HCT116 (cell line): ENCODE measurements at regions not wholly inside any gene's neighbourhood (a gene's known extent, or its start where the extent isn't known, plus 50 kb on each side); places are given as distances from the start of the nearest gene placed in this dataset.
A peak's percentile ranks its signal among the peaks of the same experiment; 100 is the strongest.

Experiments used
- ATAC-seq: fragments of 200-7000 bp; cut with Tn5 transposase; 2 replicates; pipeline ENCODE4 v1.9.1; 2020; ENCODE audit warnings: mild to moderate bottlenecking, moderate library complexity
- BruUV-seq: library from RNA; stranded (reverse); fragments of 400-500 nt; replicated peaks from 2 replicates; lab custom pipeline; 2021; lab: Mats Ljungman, UMichigan
- CTCF ChIA-PET: fragments of 300-600 bp; sonication (Branson Sonifier 250); formaldehyde crosslinking; loops from one replicate; lab custom pipeline; 2021; ENCODE audit warnings: antibody characterized with exemption; lab: Charles Lee
- POLR2A ChIA-PET: fragments of 300-600, 350-600 bp; sonication (Branson Sonifier 250); formaldehyde crosslinking; loops from one replicate; lab custom pipeline; 2021; ENCODE audit warnings: antibody characterized with exemption; lab: Charles Lee
- RAD21 ChIA-PET, 2 experiments: fragments of 300-600 bp; sonication (Branson Sonifier 250); formaldehyde crosslinking; loops; one replicate each; lab custom pipeline; 2023; ENCODE audit warnings: low total read pairs in 2 of 2; ENCODE audit not compliant: uncharacterized antibody in 2 of 2, unreplicated experiment in 2 of 2, low non-redundant PET in 1 of 2; lab: Charles Lee
- DNase-seq: peaks from one replicate; pipeline ENCODE4 v3.0.0-alpha.2; 2010; ENCODE audit warnings: low read depth, low spot score
- H2AFZ ChIP-seq: fragments of 200-600 bp; shearing (Covaris generic), sonication (generic); 2 replicates; pipeline ENCODE4 v1.6.1; 2017; ENCODE audit warnings: low read depth, mixed run types, mixed read lengths, antibody characterized with exemption, low read length; ENCODE audit not compliant: poor library complexity, severe bottlenecking
- H3K27ac ChIP-seq: 2 replicates; pipeline ENCODE4 v1.5.1; 2012; ENCODE audit warnings: low read depth, low read length
- H3K27me3 ChIP-seq: fragments of 200-600 bp; sonication (generic); 2 replicates; pipeline ENCODE4 v1.6.1; 2016; ENCODE audit warnings: mixed run types, low read length, mixed read lengths; ENCODE audit not compliant: insufficient read depth
- H3K36me3 ChIP-seq, 2 experiments: fragments of 200-500 bp in 1 of 2; fragments of 200-600 bp in 1 of 2; sonication (Bioruptor generic) in 1 of 2; sonication (generic) in 1 of 2; 2 replicates each; pipeline versions ENCODE4 v1.5.1 to v1.6.1; 2014 to 2016; ENCODE audit warnings: low read length in 2 of 2, inconsistent platforms in 1 of 2, mixed read lengths in 1 of 2, mixed run types in 1 of 2; ENCODE audit not compliant: insufficient read depth in 2 of 2, control insufficient read depth in 1 of 2
- H3K4me1 ChIP-seq, 2 experiments: fragments of 200-600 bp in 1 of 2; sonication (generic) in 1 of 2; 2 replicates each; pipeline versions ENCODE4 v1.5.1 to v1.6.1; 2012 to 2017; ENCODE audit warnings: low read length in 2 of 2, inconsistent platforms in 1 of 2, mild to moderate bottlenecking in 1 of 2, mixed read lengths in 1 of 2, mixed run types in 1 of 2, moderate library complexity in 1 of 2; ENCODE audit not compliant: insufficient read depth in 2 of 2, control insufficient read depth in 1 of 2
- H3K4me2 ChIP-seq: fragments of 200-600 bp; sonication (generic); 2 replicates; pipeline ENCODE4 v1.6.1; 2017; ENCODE audit warnings: mixed run types, low read length, mixed read lengths
- H3K4me3 ChIP-seq, 2 experiments: fragments of 200-600 bp in 1 of 2; sonication (generic) in 1 of 2; replicated peaks in 1 of 2; 2 replicates each; pipeline ENCODE4 v1.5.1; 2011 to 2016; ENCODE audit warnings: low read length in 2 of 2, control low read depth in 1 of 2, low read depth in 1 of 2, mild to moderate bottlenecking in 1 of 2, mixed read lengths in 1 of 2, mixed run types in 1 of 2
- H3K79me2 ChIP-seq: fragments of 200-600 bp; sonication (generic); 2 replicates; pipeline ENCODE4 v1.6.1; 2017; ENCODE audit warnings: mild to moderate bottlenecking, mixed run types, low read length, moderate library complexity, mixed read lengths; ENCODE audit not compliant: insufficient read depth
- H3K9ac ChIP-seq: fragments of 200-600 bp; sonication (generic); 2 replicates; pipeline ENCODE4 v1.6.1; 2016; ENCODE audit warnings: low read length, mixed read lengths
- H3K9me2 ChIP-seq: fragments of 200-600 bp; sonication (generic), shearing (Covaris generic); 2 replicates; pipeline ENCODE4 v1.6.1; 2017; ENCODE audit warnings: mixed run types, mild to moderate bottlenecking, moderate library complexity; ENCODE audit not compliant: insufficient read depth
- H3K9me3 ChIP-seq, 2 experiments: fragments of 200-500 bp in 1 of 2; fragments of 200-600 bp in 1 of 2; sonication (Bioruptor generic) in 1 of 2; sonication (generic) in 1 of 2; 2 replicates each; pipeline ENCODE4 v1.6.1; 2014 to 2017; ENCODE audit warnings: low read length in 2 of 2, mixed read lengths in 2 of 2, inconsistent platforms in 1 of 2, low read depth in 1 of 2, mild to moderate bottlenecking in 1 of 2, mixed run types in 1 of 2, moderate library complexity in 1 of 2; ENCODE audit not compliant: control insufficient read depth in 1 of 2, insufficient read depth in 1 of 2
- H4K20me1 ChIP-seq: fragments of 200-600 bp; sonication (generic), shearing (Covaris generic); 2 replicates; pipeline ENCODE4 v1.6.1; 2017; ENCODE audit warnings: mixed run types, mild to moderate bottlenecking, moderate library complexity; ENCODE audit not compliant: insufficient read depth
- CBX3 ChIP-seq: IDR thresholded peaks from 2 replicates; pipeline ENCODE4 v1.6.1; 2012; ENCODE audit warnings: low read depth
- CTCF ChIP-seq, 3 experiments: fragments of 200-600 bp in 1 of 3; sonication (generic) in 1 of 3; IDR thresholded peaks in 2 of 3; conservative IDR thresholded peaks in 1 of 3; 2 replicates each; pipeline ENCODE4 v1.5.1; 2012 to 2017; ENCODE audit warnings: low read depth in 2 of 3, low read length in 2 of 3, antibody characterized with exemption in 1 of 3, borderline replicate concordance in 1 of 3, control low read depth in 1 of 3, mild to moderate bottlenecking in 1 of 3, mixed read lengths in 1 of 3, mixed run types in 1 of 3, moderate library complexity in 1 of 3; ENCODE audit not compliant: insufficient read depth in 1 of 3
- EZH2 ChIP-seq: fragments of 200-600 bp; sonication (generic); IDR thresholded peaks from 2 replicates; pipeline ENCODE4 v1.6.1; 2017; ENCODE audit warnings: antibody characterized with exemption, mixed run types
- EZH2phosphoT487 ChIP-seq: fragments of 200-600 bp; IDR thresholded peaks from 2 replicates; pipeline ENCODE4 v1.6.1; 2018; ENCODE audit warnings: antibody characterized with exemption, borderline replicate concordance
- FOSL1 ChIP-seq: IDR thresholded peaks from 2 replicates; pipeline ENCODE4 v1.6.1; 2012; ENCODE audit warnings: low read depth
- POLR2AphosphoS5 ChIP-seq: IDR thresholded peaks from 2 replicates; pipeline ENCODE4 v1.6.1; 2011; ENCODE audit warnings: mild to moderate bottlenecking, low read depth, low read length, moderate library complexity
- REST ChIP-seq: IDR thresholded peaks from 2 replicates; pipeline ENCODE4 v1.6.1; 2012; ENCODE audit warnings: low read depth
- TCF7L2 ChIP-seq: IDR thresholded peaks from 2 replicates; pipeline ENCODE4 v1.7.0; 2011; ENCODE audit warnings: borderline replicate concordance, inconsistent platforms; ENCODE audit not compliant: insufficient read depth, insufficient read length; ENCODE audit errors: extremely low read depth
- ZFX ChIP-seq: fragments of 450-650 bp; IDR thresholded peaks from 2 replicates; pipeline ENCODE4 v1.6.1; 2017
- intact Hi-C: fragments of 100-400 bp; cut with micrococcal nuclease; formaldehyde crosslinking; loops from 2 replicates; pipeline ENCODE4 v1.10.0; 2022

DNA sequence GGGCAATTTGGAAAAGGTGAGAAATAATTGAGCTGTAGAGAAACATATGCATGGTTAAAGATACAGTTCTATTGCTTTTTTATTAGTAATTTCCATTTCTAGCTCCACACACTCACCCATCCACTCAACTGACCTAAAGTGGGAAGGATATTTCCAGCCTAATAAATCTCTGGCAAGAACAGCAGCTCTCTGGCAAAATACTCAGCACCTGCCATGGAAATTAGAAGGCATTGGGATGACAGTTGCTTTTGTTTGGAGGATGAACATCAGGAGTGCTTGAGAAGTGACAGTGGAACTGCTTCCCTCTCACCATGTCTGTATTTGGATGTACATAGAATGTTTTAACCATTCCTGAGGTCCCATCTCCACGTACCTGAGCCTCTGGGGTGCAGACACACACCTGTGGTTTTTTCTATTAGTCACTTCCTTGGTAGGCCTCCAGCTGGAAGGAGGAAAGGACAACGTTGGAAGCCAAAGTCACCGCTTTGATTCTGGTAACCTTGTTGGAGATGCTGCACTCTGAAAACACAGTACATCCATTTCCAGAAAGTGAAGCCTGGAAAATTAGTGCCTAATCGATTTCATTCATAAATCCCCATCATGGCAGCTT, 62.3 kb upstream of the RUNX1 start:
- H3K4me2 ChIP-seq, result peak overlapping the region; percentile 24
- ChIA-PET POLR2A (no interaction called here), RAD21 (no interaction called here), CTCF (no interaction called here)
- H2AFZ ChIP-seq, result peak overlapping the region; percentile 32
- DNase-seq (no peak), ATAC-seq (no peak)
- no peaks in the 10 kb centered on the region for H3K79me2 ChIP-seq
- no peaks in the 10 kb centered on the region for H3K9me2 ChIP-seq
- H3K4me3 ChIP-seq, result no peak overlapping the region
- H4K20me1 ChIP-seq, result no peaks in the 10 kb centered on the region
- no peak overlapping the region for H3K9ac ChIP-seq
- H3K9me3 ChIP-seq, result no peaks in the 10 kb centered on the region
- no peaks in the 10 kb centered on the region for H3K27me3 ChIP-seq
- H3K36me3 ChIP-seq, result no peaks in the 10 kb centered on the region
- peaks cover 4 to 10% of the 10 kb centered on the region in 2 experiments; a peak in 2 of 4 replicates for H3K4me1 ChIP-seq
- no peak overlapping the region for H3K27ac ChIP-seq
- no peak for TF ChIP-seq EZH2
- TF ChIP-seq FOSL1, result peak; percentile 12; the same call in 1 of the 2 replicates
- TF ChIP-seq CTCF (IDR thresholded peaks at IDR 0.05 in 2 of 3, conservative IDR thresholded peaks at IDR 0.05 in 1 of 3; ENCODE audit: borderline replicate concordance in 1 of 3, insufficient read depth in 1 of 3, low read depth in 2 of 3, low read length in 2 of 3), result no peak
- no peak for TF ChIP-seq POLR2AphosphoS5
- TF ChIP-seq EZH2phosphoT487, result no peak
- no peak for TF ChIP-seq ZFX
- no peak for TF ChIP-seq REST
- TF ChIP-seq CBX3, result no peak
- no peak for TF ChIP-seq TCF7L2
- TF ChIP-seq, all 23 proteins: peak for 1
- no TSS peak for BruUV-seq
- intact Hi-C loops, result no loop called here
